Transverse colon (tissue), 4 donors: ENCODE measurements at regions not wholly inside any gene's neighbourhood (a gene's known extent, or its start where the extent isn't known, plus 50 kb on each side); places are given as distances from the start of the nearest gene placed in this dataset.

Source experiments
- DNase-seq: peaks from one replicate; pipeline ENCODE4 v3.0.0-alpha.2; 2019
- H3K27ac ChIP-seq, 4 donors: fragments of 200-600 bp; sonication (generic); 2 replicates each; pipeline ENCODE4 v1.5.1; 2016 to 2018; ENCODE audit warnings: inconsistent platforms in 4 of 4
- H3K27me3 ChIP-seq: fragments of 200-600 bp; sonication (generic); 2 replicates; pipeline ENCODE4 v1.5.1; 2017; ENCODE audit warnings: inconsistent platforms
- H3K36me3 ChIP-seq, 4 donors: fragments of 200-600 bp; sonication (generic); 2 replicates each; pipeline ENCODE4 v1.5.1; 2017 to 2019; ENCODE audit warnings: inconsistent platforms in 4 of 4
- H3K4me1 ChIP-seq, 4 donors: fragments of 200-600 bp; sonication (generic); 2 replicates each; pipeline ENCODE4 v1.5.1; 2017 to 2020; ENCODE audit warnings: inconsistent platforms in 4 of 4
- H3K4me3 ChIP-seq, 4 donors: fragments of 200-600 bp; sonication (generic); 1 replicate in 1 of 4; 2 replicates in 3 of 4; pipeline versions ENCODE4 v1.5.1 to v1.6.1; 2017 to 2019; ENCODE audit warnings: inconsistent platforms in 4 of 4
- H3K9me3 ChIP-seq, 2 donors: fragments of 200-600 bp; sonication (generic); 2 replicates each; pipeline ENCODE4 v1.5.1; 2017 to 2019; ENCODE audit warnings: inconsistent platforms in 2 of 2
- CTCF ChIP-seq, 5 experiments: fragments of 200-600 bp in 3 of 5; fragments of 450-650 bp in 2 of 5; sonication (generic) in 3 of 5; IDR thresholded peaks; 1 replicate in 2 of 5; 2 replicates in 3 of 5; pipeline ENCODE4 v1.5.1; 2016 to 2017; ENCODE audit warnings: antibody characterized with exemption in 5 of 5, inconsistent platforms in 3 of 5, mild to moderate bottlenecking in 2 of 5, moderate library complexity in 1 of 5
- EP300 ChIP-seq: sonication (generic); formaldehyde crosslinking; IDR thresholded peaks from one replicate; pipeline ENCODE4 v1.6.1; 2017; ENCODE audit warnings: antibody characterized with exemption, low read depth
- POLR2A ChIP-seq: fragments of 450-650 bp; IDR thresholded peaks from one replicate; pipeline ENCODE4 v1.6.1; 2016; ENCODE audit warnings: antibody characterized with exemption, mild to moderate bottlenecking, moderate library complexity
- POLR2AphosphoS5 ChIP-seq, 3 donors: sonication (generic); formaldehyde crosslinking; IDR thresholded peaks; one replicate each; pipeline ENCODE4 v1.6.1; 2016; ENCODE audit warnings: antibody characterized with exemption in 3 of 3
- WGBS, 2 donors: methylation state at CpG; one replicate each; pipeline ENCODE4 v1.1.5; 2018; ENCODE audit warnings: low coverage in 1 of 2; 5-methylcytosine and 5-hydroxymethylcytosine counted together
- in situ Hi-C, 4 donors: fragments of 200-750 bp; cut with MboI; loops; one replicate each; pipeline versions ENCODE4 v1.15.0 to v1.15.1; 2017; ENCODE audit warnings: low sequenced_read_pairs in 3 of 4, low pct_ligation_motif_present in 1 of 4, low pct_unique_long_range_greater_than_20kb in 1 of 4
- intact Hi-C: fragments of 100-400 bp; cut with DNase I; formaldehyde crosslinking; loops from one replicate; pipeline ENCODE4 v1.15.1; 2023; ENCODE audit warnings: low total_unique reads

DNA sequence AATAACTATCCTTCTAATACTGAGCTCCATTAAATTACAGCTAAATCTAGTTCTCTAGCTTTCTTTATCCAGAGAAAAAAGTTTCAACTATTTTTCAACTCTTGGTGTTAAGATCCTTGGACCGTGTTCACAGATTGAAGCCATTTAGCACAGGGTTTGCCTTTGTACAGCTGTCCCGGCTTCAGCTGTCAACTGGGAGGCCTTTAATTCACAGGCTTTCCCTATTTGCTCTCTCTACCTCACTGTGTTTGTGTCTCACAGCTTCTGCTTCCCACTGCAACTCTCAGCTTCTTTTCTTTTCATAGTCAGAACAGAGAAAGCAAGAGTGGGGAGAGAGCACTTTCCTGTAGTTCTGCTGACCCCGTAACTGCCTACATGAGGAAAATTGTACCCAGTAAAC, 76.9 kb upstream of the SMAD1 start:
- 56 to 61% methylated on average over 2 to 3 of the region's 3 CpGs for WGBS, 2 donors

DNA sequence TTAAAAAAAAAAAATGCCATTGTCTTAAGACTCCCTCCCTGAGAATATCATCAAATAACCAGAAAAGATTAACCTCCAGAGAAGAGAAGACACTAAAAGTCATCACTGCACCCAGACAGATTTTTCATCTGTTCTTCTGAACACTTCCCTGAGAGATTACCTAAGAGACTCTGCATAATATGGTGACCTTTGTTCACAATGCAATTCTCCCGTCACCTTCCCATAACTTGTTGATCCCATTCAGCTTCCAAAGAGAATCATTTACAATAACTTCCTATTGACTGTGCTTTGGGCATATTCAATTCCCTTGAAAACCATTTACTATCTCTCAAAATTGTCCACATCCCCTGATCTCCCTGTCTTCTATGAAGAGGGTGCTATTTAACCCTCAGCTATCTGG, 85.1 kb upstream of the SMAD1 start:
- no peaks in the 10 kb centered on the region for H3K27me3 ChIP-seq
- in situ Hi-C loops (no loop called here), intact Hi-C loops (no loop called here)
- no peak overlapping the region for H3K4me3 ChIP-seq
- DNase-seq: no peak
- no peak overlapping the region for H3K27ac ChIP-seq
- TF ChIP-seq EP300 (no peak), CTCF (IDR thresholded peaks at IDR 0.05) (no peak), POLR2A (no peak), POLR2AphosphoS5 (IDR thresholded peaks at IDR 0.05) (no peak)
- no peaks in the 10 kb centered on the region for H3K36me3 ChIP-seq
- no peaks in the 10 kb centered on the region for H3K9me3 ChIP-seq
- 33 to 59% methylated on average over 1 of the region's 1 CpG for WGBS, 2 donors
- no peaks in the 10 kb centered on the region for H3K4me1 ChIP-seq

More for the DNA sequence above, 76.9 kb upstream of the SMAD1 start:
- H3K36me3 ChIP-seq: no peaks in the 10 kb centered on the region
- H3K4me1 ChIP-seq: no peaks in the 10 kb centered on the region
- no peaks in the 10 kb centered on the region for H3K27me3 ChIP-seq
- H3K27ac ChIP-seq: no peak overlapping the region
- DNase-seq: no peak
- no peaks in the 10 kb centered on the region for H3K9me3 ChIP-seq
- TF ChIP-seq CTCF (IDR thresholded peaks at IDR 0.05) (no peak), POLR2A (no peak), EP300 (no peak), POLR2AphosphoS5 (IDR thresholded peaks at IDR 0.05) (no peak)
- intact Hi-C loops (no loop called here), in situ Hi-C loops (no loop called here)
- H3K4me3 ChIP-seq: no peak overlapping the region

GRCh38 chr4:145390571-145390970, 91.1 kb upstream of the SMAD1 start:
- no peaks in the 10 kb centered on the region for H3K9me3 ChIP-seq
- H3K27me3 ChIP-seq: peaks cover 4% of the 10 kb centered on the region
- WGBS, 2 donors: 68 to 84% methylated on average over 3 of the region's 3 CpGs
- intact Hi-C loops: no loop called here
- in situ Hi-C loops: no loop called here
- no peaks in the 10 kb centered on the region for H3K4me1 ChIP-seq
- TF ChIP-seq POLR2AphosphoS5 (IDR thresholded peaks at IDR 0.05): no peak
- no peak for TF ChIP-seq CTCF (IDR thresholded peaks at IDR 0.05)
- no peak for TF ChIP-seq POLR2A
- TF ChIP-seq EP300: no peak
- no peak overlapping the region for H3K27ac ChIP-seq
- no peak overlapping the region for H3K4me3 ChIP-seq
- DNase-seq: no peak
- H3K36me3 ChIP-seq: no peaks in the 10 kb centered on the region

- DNase-seq: no peak
- TF ChIP-seq POLR2A (no peak), EP300 (no peak), CTCF (IDR thresholded peaks at IDR 0.05) (no peak), POLR2AphosphoS5 (IDR thresholded peaks at IDR 0.05) (no peak)
- intact Hi-C loops (no loop called here), in situ Hi-C loops (no loop called here)
- H3K4me1 ChIP-seq: no peaks in the 10 kb centered on the region
- H3K27ac ChIP-seq: no peak overlapping the region
- no peaks in the 10 kb centered on the region for H3K9me3 ChIP-seq
- peaks cover 4% of the 10 kb centered on the region for H3K27me3 ChIP-seq
- WGBS, 2 donors: 85 to 100% methylated on average over 1 to 4 of the region's 4 CpGs
- no peaks in the 10 kb centered on the region for H3K36me3 ChIP-seq
- no peak overlapping the region for H3K4me3 ChIP-seq
Measured at GRCh38 chr4:145389550-145389949, 92.1 kb upstream of the SMAD1 start.
